Trophoblast cell (in vitro differentiated cells and primary cell): ENCODE measurements at regions not wholly inside any gene's neighbourhood (a gene's known extent, or its start where the extent isn't known, plus 50 kb on each side); places are given as distances from the start of the nearest gene placed in this dataset.

Experiments used
- DNase-seq, 2 donors: peaks; one replicate each; pipeline ENCODE4 v3.0.0-alpha.2; 2016
- H2AFZ ChIP-seq: 2 replicates; pipeline ENCODE4 v1.6.1; 2013; ENCODE audit warnings: low read length, moderate library complexity, mild to moderate bottlenecking; ENCODE audit not compliant: insufficient read depth, poor library complexity
- H2AK5ac ChIP-seq: 2 replicates; pipeline ENCODE4 v1.6.1; 2013; ENCODE audit warnings: mild to moderate bottlenecking, low read length
- H2BK120ac ChIP-seq: 2 replicates; pipeline ENCODE4 v1.6.1; 2013; ENCODE audit warnings: low read length, mild to moderate bottlenecking, moderate library complexity; ENCODE audit not compliant: insufficient read depth, poor library complexity
- H2BK12ac ChIP-seq: 2 replicates; pipeline ENCODE4 v1.6.1; 2013; ENCODE audit warnings: mild to moderate bottlenecking, low read length, moderate library complexity
- H2BK5ac ChIP-seq: 2 replicates; pipeline ENCODE4 v1.6.1; 2013; ENCODE audit warnings: low read length, low read depth, moderate library complexity, mild to moderate bottlenecking; ENCODE audit not compliant: poor library complexity
- H3K14ac ChIP-seq: 2 replicates; pipeline ENCODE4 v1.6.1; 2013; ENCODE audit warnings: mild to moderate bottlenecking, low read length
- H3K18ac ChIP-seq: 2 replicates; pipeline ENCODE4 v1.6.1; 2013; ENCODE audit warnings: mild to moderate bottlenecking, low read length
- H3K23ac ChIP-seq: 2 replicates; pipeline ENCODE4 v1.6.1; 2013; ENCODE audit warnings: low read length
- H3K27ac ChIP-seq: 2 replicates; pipeline ENCODE4 v1.5.1; 2013; ENCODE audit warnings: low read depth, mild to moderate bottlenecking, inconsistent platforms, low read length, moderate library complexity
- H3K27me3 ChIP-seq: 2 replicates; pipeline ENCODE4 v1.6.1; 2013; ENCODE audit warnings: inconsistent platforms, mild to moderate bottlenecking, low read length, moderate library complexity; ENCODE audit not compliant: insufficient read depth
- H3K36me3 ChIP-seq, 2 experiments: 1 replicate in 1 of 2; 2 replicates in 1 of 2; pipeline ENCODE4 v1.6.1; 2013; ENCODE audit warnings: low read length in 2 of 2, mild to moderate bottlenecking in 2 of 2, moderate library complexity in 1 of 2; ENCODE audit not compliant: insufficient read depth in 2 of 2, control insufficient read depth in 1 of 2
- H3K4ac ChIP-seq: 2 replicates; pipeline ENCODE4 v1.6.1; 2013; ENCODE audit warnings: low read depth, mild to moderate bottlenecking, low read length, moderate library complexity
- H3K4me1 ChIP-seq, 2 experiments: 1 replicate in 1 of 2; 2 replicates in 1 of 2; pipeline ENCODE4 v1.6.1; 2013; ENCODE audit warnings: low read length in 2 of 2, mild to moderate bottlenecking in 2 of 2, moderate library complexity in 1 of 2; ENCODE audit not compliant: insufficient read depth in 2 of 2, control insufficient read depth in 1 of 2
- H3K4me2 ChIP-seq: 2 replicates; pipeline ENCODE4 v1.6.1; 2013; ENCODE audit warnings: inconsistent platforms, mild to moderate bottlenecking, low read length, moderate library complexity
- H3K4me3 ChIP-seq: 2 replicates; pipeline ENCODE4 v1.5.1; 2013; ENCODE audit warnings: mild to moderate bottlenecking, low read depth, low read length, inconsistent platforms
- H3K79me1 ChIP-seq: one replicate; pipeline ENCODE4 v1.6.1; 2013; ENCODE audit warnings: low read length
- H3K79me2 ChIP-seq: 2 replicates; pipeline ENCODE4 v1.6.1; 2013; ENCODE audit warnings: low read length, mild to moderate bottlenecking; ENCODE audit not compliant: control insufficient read depth, insufficient read depth, poor library complexity
- H3K9ac ChIP-seq: 2 replicates; pipeline ENCODE4 v1.6.1; 2013; ENCODE audit warnings: mild to moderate bottlenecking, low read length
- H3K9me3 ChIP-seq: 2 replicates; pipeline ENCODE4 v1.6.1; 2013; ENCODE audit warnings: low read depth, mild to moderate bottlenecking, control low read depth, inconsistent platforms, low read length; ENCODE audit not compliant: insufficient read depth
- H4K12ac ChIP-seq: 2 replicates; pipeline ENCODE4 v1.6.1; 2013; ENCODE audit warnings: low read depth, mild to moderate bottlenecking, low read length, moderate library complexity
- H4K8ac ChIP-seq: 2 replicates; pipeline ENCODE4 v1.6.1; 2013; ENCODE audit warnings: low read depth, mild to moderate bottlenecking, low read length, moderate library complexity
- H4K91ac ChIP-seq: one replicate; pipeline ENCODE4 v1.6.1; 2013; ENCODE audit warnings: low read depth, mild to moderate bottlenecking, low read length, moderate library complexity
- WGBS: extraction: QIAGEN DNeasy Blood & Tissue Kit; methylation state at CpG from one replicate; pipeline ENCODE4 v1.1.7; 2013; ENCODE audit warnings: missing lambda C conversion rate; ENCODE audit not compliant: insufficient read length, insufficient coverage; ENCODE audit errors: extremely low coverage; 5-methylcytosine and 5-hydroxymethylcytosine counted together

GRCh38 chr13:73372666-73373627 is 314.1 kb downstream of the KLF5 start:
- no peak overlapping the region for H4K12ac ChIP-seq

GRCh38 chr13:73370066-73370465 is 311.3 kb downstream of the KLF5 start:
- no peak overlapping the region for H3K23ac ChIP-seq
- H3K14ac ChIP-seq, result no peak overlapping the region
- no peak overlapping the region for H3K4me3 ChIP-seq
- no peak overlapping the region for H2AFZ ChIP-seq
- H3K18ac ChIP-seq, result no peak overlapping the region
- no peak overlapping the region for H3K27ac ChIP-seq
- no peaks in the 10 kb centered on the region for H3K79me2 ChIP-seq
- no peak overlapping the region for H2BK12ac ChIP-seq
- no peak overlapping the region for H4K91ac ChIP-seq
- no peaks in the 10 kb centered on the region for H3K79me1 ChIP-seq
- H3K9me3 ChIP-seq, result no peaks in the 10 kb centered on the region
- no peak overlapping the region for H4K8ac ChIP-seq
- H3K4me2 ChIP-seq, result no peak overlapping the region
- no CpG with 5 or more reads among the region's 3 CpGs for WGBS
- peaks cover 0 to 2% of the 10 kb centered on the region in 2 experiments for H3K4me1 ChIP-seq
- H4K12ac ChIP-seq, result no peak overlapping the region
- H2BK5ac ChIP-seq, result no peak overlapping the region
- H3K36me3 ChIP-seq, result no peaks in the 10 kb centered on the region
- no peak overlapping the region for H3K9ac ChIP-seq
- no peak overlapping the region for H2BK120ac ChIP-seq
- peak; percentile 11 to 68 for DNase-seq
- no peaks in the 10 kb centered on the region for H3K27me3 ChIP-seq
- H3K4ac ChIP-seq, result no peak overlapping the region
- H2AK5ac ChIP-seq, result no peak overlapping the region

More at GRCh38 chr13:73372666-73373627, 314.1 kb downstream of the KLF5 start:
- no CpG with 5 or more reads among the region's 5 CpGs for WGBS
- peak; percentile 52 to 96 for DNase-seq
- Histone ChIP-seq H4K8ac (no peak overlapping the region), H4K91ac (no peak overlapping the region), H3K9me3 (no peaks in the 10 kb centered on the region), H2BK12ac (no peak overlapping the region), H3K79me1 (no peaks in the 10 kb centered on the region), H3K14ac (no peak overlapping the region), H2AK5ac (no peak overlapping the region), H3K23ac (no peak overlapping the region), H3K4me3 (no peak overlapping the region), H3K27me3 (no peaks in the 10 kb centered on the region), H3K4me2 (peak overlapping the region; percentile 30), H3K9ac (no peak overlapping the region), H2BK120ac (no peak overlapping the region), H2BK5ac (no peak overlapping the region), H3K4ac (no peak overlapping the region), H3K4me1 (peaks cover 0 to 2% of the 10 kb centered on the region in 2 experiments), H3K27ac (no peak overlapping the region), H3K79me2 (no peaks in the 10 kb centered on the region), H2AFZ (no peak overlapping the region), H3K18ac (no peak overlapping the region), H3K36me3 (no peaks in the 10 kb centered on the region)

GRCh38 chr13:73369095-73369494 is 310.3 kb downstream of the KLF5 start:
- Histone ChIP-seq H3K4me2 (no peak overlapping the region), H3K79me1 (no peaks in the 10 kb centered on the region), H4K8ac (no peak overlapping the region), H3K27me3 (no peaks in the 10 kb centered on the region), H3K4ac (no peak overlapping the region), H4K12ac (no peak overlapping the region), H3K4me1 (peaks cover 0 to 2% of the 10 kb centered on the region in 2 experiments), H2BK120ac (no peak overlapping the region), H3K18ac (no peak overlapping the region), H2AFZ (no peak overlapping the region), H3K4me3 (no peak overlapping the region), H3K27ac (no peak overlapping the region), H3K79me2 (no peaks in the 10 kb centered on the region), H2AK5ac (no peak overlapping the region), H2BK12ac (no peak overlapping the region), H3K9me3 (no peaks in the 10 kb centered on the region), H3K23ac (no peak overlapping the region), H3K36me3 (no peaks in the 10 kb centered on the region), H3K14ac (no peak overlapping the region), H4K91ac (no peak overlapping the region), H2BK5ac (no peak overlapping the region), H3K9ac (no peak overlapping the region)
- WGBS, result no CpG with 5 or more reads among the region's 2 CpGs
- DNase-seq, result no peak

GRCh38 chr13:73368608-73369007 is 309.8 kb downstream of the KLF5 start:
- H3K36me3 ChIP-seq, result no peaks in the 10 kb centered on the region
- no peaks in the 10 kb centered on the region for H3K9me3 ChIP-seq
- H3K27ac ChIP-seq, result no peak overlapping the region
- no peaks in the 10 kb centered on the region for H3K27me3 ChIP-seq
- no peak overlapping the region for H2AK5ac ChIP-seq
- peak; percentile 88 to 92 for DNase-seq
- no peak overlapping the region for H4K8ac ChIP-seq
- no peak overlapping the region for H2BK120ac ChIP-seq
- H3K4me2 ChIP-seq, result no peak overlapping the region
- H3K4me1 ChIP-seq, result peaks cover 0 to 2% of the 10 kb centered on the region in 2 experiments
- H3K23ac ChIP-seq, result no peak overlapping the region
- no peak overlapping the region for H4K12ac ChIP-seq
- H4K91ac ChIP-seq, result no peak overlapping the region
- H3K4me3 ChIP-seq, result no peak overlapping the region
- no peak overlapping the region for H2AFZ ChIP-seq
- no peak overlapping the region for H3K4ac ChIP-seq
- H3K9ac ChIP-seq, result no peak overlapping the region
- H2BK12ac ChIP-seq, result no peak overlapping the region
- H3K79me2 ChIP-seq, result no peaks in the 10 kb centered on the region
- no CpG with 5 or more reads among the region's 5 CpGs for WGBS
- no peak overlapping the region for H3K18ac ChIP-seq
- no peak overlapping the region for H2BK5ac ChIP-seq
- no peaks in the 10 kb centered on the region for H3K79me1 ChIP-seq
- no peak overlapping the region for H3K14ac ChIP-seq
